Ureter (tissue), 1 donor: ENCODE measurements at regions not wholly inside any gene's neighbourhood (a gene's known extent, or its start where the extent isn't known, plus 50 kb on each side); places are given as distances from the start of the nearest gene placed in this dataset.

Experiments
- DNase-seq: peaks from one replicate; pipeline ENCODE4 v3.0.0-alpha.2; 2020; ENCODE audit warnings: low spot score
- donor health status: DM: yes; HTN: yes; CAD: no.

DNA sequence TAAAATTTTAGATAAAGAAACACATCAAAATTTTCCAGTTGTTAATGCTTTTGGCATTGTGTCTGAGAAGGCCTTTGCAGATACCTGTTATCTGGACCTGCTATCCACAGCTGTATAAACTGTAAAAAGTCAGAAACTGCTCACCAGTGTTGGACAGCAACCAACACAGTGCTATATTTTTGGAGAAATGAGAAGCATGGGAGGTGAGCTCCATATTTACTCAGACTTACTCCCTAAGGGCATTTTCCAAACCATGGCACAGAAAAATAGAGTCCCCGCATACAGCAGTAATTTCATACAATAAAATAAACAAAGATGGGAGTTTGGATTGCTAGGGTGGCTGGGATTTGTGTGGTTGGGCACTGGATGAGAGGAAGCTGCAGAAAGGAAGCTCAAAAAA is 136.3 kb upstream of the GLI3 start:
- no peak for DNase-seq

GRCh38 chr7:42372479-42372878 is 135.5 kb upstream of the GLI3 start:
- no peak for DNase-seq

DNA sequence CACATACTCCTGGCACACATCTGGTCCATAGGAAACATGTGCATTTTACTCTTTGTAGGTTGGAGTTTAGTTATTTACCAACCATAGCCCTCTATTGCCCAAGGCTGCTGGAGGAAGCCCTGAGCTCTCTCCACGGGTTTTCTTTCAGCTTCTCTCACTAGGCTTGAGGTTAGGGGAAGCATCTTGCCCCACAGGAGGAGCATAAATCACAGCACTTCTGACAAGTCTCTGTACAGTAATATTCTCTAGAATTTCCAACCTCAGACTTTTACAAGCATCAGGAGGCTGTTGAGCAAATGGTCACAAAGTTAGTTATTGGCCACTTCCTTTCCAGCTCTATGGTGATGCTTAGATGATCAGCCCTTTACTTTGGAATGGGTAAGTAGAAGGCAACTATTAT is 122.9 kb upstream of the GLI3 start:
- no peak for DNase-seq

GRCh38 chr7:42351316-42351935 is 114.4 kb upstream of the GLI3 start:
- no peak for DNase-seq

DNA sequence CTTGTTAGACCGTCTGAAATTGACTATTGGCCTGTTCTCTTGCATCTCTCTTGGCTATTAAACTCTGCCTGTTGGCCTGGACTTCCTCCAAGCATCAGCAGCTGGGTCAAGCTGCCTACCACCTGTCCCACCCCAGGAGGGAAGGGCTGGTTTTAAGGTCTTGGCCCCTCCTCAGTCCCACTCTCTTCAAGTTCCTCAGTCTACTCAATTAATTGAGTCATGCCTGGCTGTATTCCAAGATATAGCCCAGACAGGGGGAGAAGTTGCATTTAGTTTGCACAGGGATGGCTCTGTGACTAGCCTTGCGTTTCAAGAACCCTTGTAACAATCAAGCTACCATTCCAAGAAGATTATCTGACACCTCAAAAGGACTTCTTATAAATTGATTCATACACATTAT is 113.8 kb upstream of the GLI3 start:
- DNase-seq: no peak

- no peak for DNase-seq
These were observed 111.6 kb upstream of the GLI3 start for GRCh38 chr7:42348631-42349030.

DNA sequence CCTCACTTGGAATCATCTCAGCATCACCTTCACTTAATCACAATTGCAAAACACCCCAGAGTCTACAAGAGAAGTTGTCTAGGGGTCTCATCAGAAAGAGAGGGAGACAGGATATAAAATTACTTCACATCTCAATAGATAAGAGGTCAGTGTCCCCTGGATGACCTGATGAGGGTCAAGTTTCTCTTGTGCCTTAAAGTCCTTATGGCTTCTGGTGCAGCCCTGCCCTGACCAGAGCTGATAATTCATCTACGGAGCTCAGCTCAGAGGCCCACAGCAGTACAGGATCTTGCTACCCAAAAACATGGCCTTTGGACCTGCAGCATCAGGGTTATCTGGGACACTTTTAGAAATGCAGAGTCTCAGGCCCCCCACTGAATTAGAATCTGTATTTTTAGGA is 111.1 kb upstream of the GLI3 start:
- DNase-seq: no peak

- DNase-seq: no peak
These were observed 110.6 kb upstream of the GLI3 start for GRCh38 chr7:42347616-42348015.

GRCh38 chr7:42345478-42346299 is 108.7 kb upstream of the GLI3 start:
- no peak for DNase-seq

DNA sequence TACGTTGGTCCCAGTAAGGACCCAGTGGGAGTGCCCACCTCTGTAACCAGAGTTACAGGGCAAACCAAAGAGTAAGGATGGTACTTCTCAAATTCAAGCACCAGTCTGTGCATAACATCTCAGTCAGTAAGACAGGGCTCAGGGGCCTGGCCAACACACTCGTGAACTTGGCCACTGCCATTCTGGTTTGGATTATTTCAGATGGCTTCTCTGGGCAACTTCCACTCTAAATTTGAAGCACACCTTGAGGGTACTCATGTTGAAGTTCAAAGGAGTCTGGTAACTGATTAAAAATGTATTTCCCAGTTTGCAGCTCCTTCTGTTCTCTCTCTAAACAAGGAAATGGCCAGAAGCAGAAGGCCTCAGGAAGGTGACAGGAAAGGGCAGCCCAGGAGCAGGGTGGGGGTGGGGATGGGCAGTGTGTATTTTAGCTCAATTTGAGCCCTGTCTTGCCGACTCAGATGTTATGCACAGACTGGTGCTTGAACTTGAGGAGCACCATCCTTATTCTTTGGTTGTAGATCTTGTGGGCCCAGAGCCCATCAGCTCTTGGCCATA is 107.3 kb upstream of the GLI3 start:
- no peak for DNase-seq

GRCh38 chr7:42342381-42342780 is 105.4 kb upstream of the GLI3 start:
- DNase-seq: no peak

DNA sequence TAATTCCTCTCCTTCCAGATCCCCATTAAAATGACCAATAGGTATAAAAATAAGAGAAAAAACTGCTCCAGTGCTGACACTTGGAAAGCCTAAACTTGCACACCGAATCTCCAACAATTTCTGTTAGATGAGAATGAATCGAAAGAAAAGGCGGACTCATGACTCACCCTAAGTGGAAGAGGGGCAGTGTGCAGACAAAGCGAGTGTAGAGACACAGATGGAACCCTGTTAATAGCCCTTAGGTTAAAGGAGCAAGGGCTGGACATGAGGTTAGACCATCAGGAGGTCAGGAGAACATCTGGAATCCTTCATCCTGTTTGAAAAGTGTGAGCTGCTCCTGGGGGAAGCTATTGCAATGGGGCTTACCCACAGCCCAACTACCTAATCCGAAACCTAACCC is 103.4 kb upstream of the GLI3 start:
- no peak for DNase-seq

GRCh38 chr7:42338916-42339540 is 102.0 kb upstream of the GLI3 start:
- no peak for DNase-seq

- no peak for DNase-seq
These were observed 101.4 kb upstream of the GLI3 start for GRCh38 chr7:42338231-42338915.

- no peak for DNase-seq
These were observed 100.4 kb upstream of the GLI3 start for GRCh38 chr7:42337225-42337905.

- DNase-seq: no peak
These were observed 95.7 kb upstream of the GLI3 start for GRCh38 chr7:42332605-42333222.

GRCh38 chr7:42319631-42320030 is 82.6 kb upstream of the GLI3 start:
- no peak for DNase-seq

GRCh38 chr7:42315631-42316030 is 78.6 kb upstream of the GLI3 start:
- no peak for DNase-seq

- DNase-seq: no peak
These were observed 78.1 kb upstream of the GLI3 start for GRCh38 chr7:42315103-42315502.

- DNase-seq: no peak
These were observed 77.7 kb upstream of the GLI3 start for GRCh38 chr7:42314696-42315095.

GRCh38 chr7:42311195-42311594 is 74.2 kb upstream of the GLI3 start:
- DNase-seq: no peak
